Right lobe of liver (tissue), 6 donors: ENCODE measurements at regions not wholly inside any gene's neighbourhood (a gene's known extent, or its start where the extent isn't known, plus 50 kb on each side); places are given as distances from the start of the nearest gene placed in this dataset.

Source experiments
- ATAC-seq, 4 donors: fragments of 200-7000 bp; cut with Tn5 transposase; one replicate each; pipeline ENCODE4 v1.9.1; 2020; ENCODE audit warnings: mild to moderate bottlenecking in 4 of 4, moderate library complexity in 4 of 4
- DNase-seq, 3 donors: peaks; one replicate each; pipeline ENCODE4 v3.0.0-alpha.2; 2020
- H3K27ac ChIP-seq, 3 donors: fragments of 200-600 bp; one replicate each; pipeline ENCODE4 v1.8.0; 2022
- H3K27me3 ChIP-seq, 2 donors: fragments of 200-600 bp; one replicate each; pipeline ENCODE4 v1.8.0; 2022
- H3K36me3 ChIP-seq, 4 donors: fragments of 200-600 bp; sonication (generic) in 1 of 4; one replicate each; pipeline versions ENCODE4 v1.5.1 to v1.8.0; 2017 to 2022; ENCODE audit warnings: control low read depth in 1 of 4
- H3K4me1 ChIP-seq, 4 donors: fragments of 200-600 bp; sonication (generic) in 1 of 4; one replicate each; pipeline versions ENCODE4 v1.5.1 to v1.8.0; 2017 to 2022; ENCODE audit warnings: control low read depth in 1 of 4
- H3K4me3 ChIP-seq, 3 donors: fragments of 200-600 bp; one replicate each; pipeline ENCODE4 v1.8.0; 2022
- H3K9me3 ChIP-seq, 4 donors: fragments of 200-600 bp; sonication (generic) in 1 of 4; one replicate each; pipeline versions ENCODE4 v1.5.1 to v1.8.0; 2017 to 2022; ENCODE audit warnings: control low read depth in 1 of 4
- CTCF ChIP-seq, 4 donors: fragments of 200-600 bp in 3 of 4; fragments of 450-650 bp in 1 of 4; IDR thresholded peaks; one replicate each; pipeline versions ENCODE4 v1.5.1 to v1.8.0; 2016 to 2022; ENCODE audit warnings: antibody characterized with exemption in 4 of 4, mild to moderate bottlenecking in 2 of 4
- POLR2A ChIP-seq: fragments of 450-650 bp; IDR thresholded peaks from one replicate; pipeline ENCODE4 v1.6.1; 2017; ENCODE audit warnings: antibody characterized with exemption, mild to moderate bottlenecking
- WGBS: methylation state at CpG from one replicate; pipeline ENCODE4 v1.1.6; 2018; ENCODE audit warnings: low coverage, low lambda C conversion rate; ENCODE audit not compliant: insufficient coverage; ENCODE audit errors: missing lambda C conversion rate; 5-methylcytosine and 5-hydroxymethylcytosine counted together
- intact Hi-C, 2 donors: fragments of 100-400 bp; cut with DNase I; formaldehyde crosslinking; loops; one replicate each; pipeline versions ENCODE4 v1.11.2 to v1.14.1; 2022
- donor health status: DM: no; HTN: yes; CAD: no.
- donor health status: DM: no; HTN: no; CAD: no.
- donor health status: DM: no; HTN: no; CAD: no.
- donor health status: DM: no; HTN: yes; CAD: no.
- donor health status: DM: no; HTN: yes; CAD: no.

- WGBS: 64% methylated on average over 1 of the region's 1 CpG
- intact Hi-C loops: no loop called here
- Histone ChIP-seq H3K4me3 (no peak overlapping the region), H3K9me3 (no peaks in the 10 kb centered on the region), H3K27me3 (no peaks in the 10 kb centered on the region), H3K27ac (no peak overlapping the region), H3K4me1 (no peaks in the 10 kb centered on the region), H3K36me3 (no peaks in the 10 kb centered on the region)
- no peak for ATAC-seq
- no peak for DNase-seq
- no peak for TF ChIP-seq POLR2A
Observed at GRCh38 chr1:71193153-71193552, 112.3 kb upstream of the ZRANB2 start.

- intact Hi-C loops: no loop called here
- Histone ChIP-seq H3K27me3 (no peaks in the 10 kb centered on the region), H3K27ac (no peak overlapping the region), H3K36me3 (no peaks in the 10 kb centered on the region), H3K4me3 (no peak overlapping the region), H3K9me3 (no peaks in the 10 kb centered on the region), H3K4me1 (no peaks in the 10 kb centered on the region)
- TF ChIP-seq CTCF (IDR thresholded peaks at IDR 0.05) (no peak), POLR2A (no peak)
- no peak for ATAC-seq
- WGBS: 82% methylated on average over 1 of the region's 1 CpG
- no peak for DNase-seq
Observed at GRCh38 chr1:71191520-71191919, 110.7 kb upstream of the ZRANB2 start.

GRCh38 chr1:71190843-71191242, 110.0 kb upstream of the ZRANB2 start:
- ATAC-seq (no peak), DNase-seq (no peak)
- no peak overlapping the region for H3K4me3 ChIP-seq
- TF ChIP-seq POLR2A (no peak), CTCF (IDR thresholded peaks at IDR 0.05) (no peak)
- H3K27me3 ChIP-seq: no peaks in the 10 kb centered on the region
- 82% methylated on average over 5 of the region's 5 CpGs for WGBS
- H3K4me1 ChIP-seq: no peaks in the 10 kb centered on the region
- no peaks in the 10 kb centered on the region for H3K36me3 ChIP-seq
- no peak overlapping the region for H3K27ac ChIP-seq
- intact Hi-C loops: no loop called here
- H3K9me3 ChIP-seq: no peaks in the 10 kb centered on the region

- Histone ChIP-seq H3K36me3 (no peaks in the 10 kb centered on the region), H3K4me3 (no peak overlapping the region), H3K27ac (no peak overlapping the region), H3K27me3 (no peaks in the 10 kb centered on the region), H3K4me1 (no peaks in the 10 kb centered on the region), H3K9me3 (no peaks in the 10 kb centered on the region)
- TF ChIP-seq POLR2A (no peak), CTCF (IDR thresholded peaks at IDR 0.05) (no peak)
- ATAC-seq (no peak), DNase-seq (no peak)
- intact Hi-C loops: no loop called here
- 88% methylated on average over 6 of the region's 6 CpGs for WGBS
Observed at GRCh38 chr1:71184410-71184809, 103.6 kb upstream of the ZRANB2 start.

GRCh38 chr1:71179997-71180396, 99.2 kb upstream of the ZRANB2 start:
- Histone ChIP-seq H3K4me3 (no peak overlapping the region), H3K9me3 (no peaks in the 10 kb centered on the region), H3K4me1 (no peaks in the 10 kb centered on the region), H3K27me3 (no peaks in the 10 kb centered on the region), H3K36me3 (no peaks in the 10 kb centered on the region), H3K27ac (no peak overlapping the region)
- TF ChIP-seq POLR2A (no peak), CTCF (IDR thresholded peaks at IDR 0.05) (no peak)
- intact Hi-C loops: no loop called here
- DNase-seq (no peak), ATAC-seq (no peak)
